ENCODE measurements at regions not wholly inside any gene's neighbourhood (a gene's known extent, or its start where the extent isn't known, plus 50 kb on each side); places are given as distances from the start of the nearest gene placed in this dataset.
"Not testable (repeated sequence)": the region's sequence is repeated elsewhere in the genome, so short reads cannot be mapped to it uniquely, and the experiment has no call there.

DNA sequence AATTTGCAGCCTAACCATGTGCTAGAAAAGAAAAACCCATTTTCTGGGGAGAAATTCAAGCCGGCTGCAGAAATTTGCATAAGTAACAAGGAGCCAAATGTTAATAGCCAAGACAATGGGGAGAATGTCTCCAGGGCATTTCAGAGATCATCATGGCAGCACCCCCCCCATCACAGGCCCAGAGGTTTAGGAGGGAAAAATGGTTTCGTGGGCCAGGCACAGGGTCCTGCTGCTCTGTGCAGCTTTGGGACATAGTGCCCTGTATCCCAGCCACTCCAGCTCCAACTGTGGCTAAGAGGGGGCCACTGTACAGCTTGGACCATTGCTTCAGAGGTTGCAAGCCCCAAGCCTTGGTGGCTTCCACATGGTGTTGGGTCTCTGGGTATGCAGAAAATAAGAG, 620.0 kb downstream of the PSAT1 start:
- not testable (repeated sequence) for TF ChIP-seq EZH2phosphoT487 (conservative IDR thresholded peaks at IDR 0.05; ENCODE audit: low read length); CTCF (IDR thresholded peaks at IDR 0.05; ENCODE audit: insufficient read depth, low read length, poor library complexity, severe bottlenecking)
